Esophagus muscularis mucosa (tissue), 3 donors: ENCODE measurements at regions not wholly inside any gene's neighbourhood (a gene's known extent, or its start where the extent isn't known, plus 50 kb on each side); places are given as distances from the start of the nearest gene placed in this dataset.

Source experiments
- CTCF ChIP-seq, 3 experiments: fragments of 200-600 bp in 2 of 3; fragments of 450-650 bp in 1 of 3; sonication (generic) in 2 of 3; IDR thresholded peaks; one replicate each; pipeline ENCODE4 v1.5.1; 2017 to 2019; ENCODE audit warnings: antibody characterized with exemption in 3 of 3, mild to moderate bottlenecking in 2 of 3, moderate library complexity in 1 of 3
- POLR2A ChIP-seq: fragments of 450-650 bp; IDR thresholded peaks from one replicate; pipeline ENCODE4 v1.6.1; 2017; ENCODE audit warnings: antibody characterized with exemption, moderate library complexity, mild to moderate bottlenecking, low read depth
- POLR2AphosphoS5 ChIP-seq, 2 donors: sonication (generic); formaldehyde crosslinking; IDR thresholded peaks; one replicate each; pipeline ENCODE4 v1.6.1; 2017; ENCODE audit warnings: antibody characterized with exemption in 2 of 2

- no peak for TF ChIP-seq CTCF (IDR thresholded peaks at IDR 0.05)
- no peak for TF ChIP-seq POLR2A
- TF ChIP-seq POLR2AphosphoS5 (IDR thresholded peaks at IDR 0.05): no peak
These were observed 114.2 kb upstream of the FST start for GRCh38 chr5:53366245-53366644.
